ENCODE measurements at regions not wholly inside any gene's neighbourhood (a gene's known extent, or its start where the extent isn't known, plus 50 kb on each side); places are given as distances from the start of the nearest gene placed in this dataset.

GRCh38 chr2:211161236-211161635 is 604.8 kb downstream of the CPS1 start:
- H3K9ac ChIP-seq (ENCODE audit: control insufficient read depth, extremely low read depth, insufficient read depth, low read length), result no peak overlapping the region
- no peak overlapping the region for H3K27ac ChIP-seq (ENCODE audit: control insufficient read depth, insufficient read depth, low read length)
- H3K4me2 ChIP-seq (ENCODE audit: control insufficient read depth, extremely low read depth, insufficient read depth, low read depth, low read length), result no peak overlapping the region
- FAIRE-seq (no peak), DNase-seq (ENCODE audit: low read depth, low spot score) (no peak)
- H2AFZ ChIP-seq (ENCODE audit: control insufficient read depth, low read length), result no peak overlapping the region
- no peaks in the 10 kb centered on the region for H3K79me2 ChIP-seq (ENCODE audit: control insufficient read depth, insufficient read depth, low read length)
- H3K27me3 ChIP-seq (ENCODE audit: control insufficient read depth, extremely low read depth, insufficient read depth, low read length), result no peaks in the 10 kb centered on the region
- H4K20me1 ChIP-seq (ENCODE audit: control insufficient read depth, extremely low read depth, insufficient read depth, low read length), result no peaks in the 10 kb centered on the region
- TF ChIP-seq EZH2 (IDR thresholded peaks at IDR 0.05; ENCODE audit: low read length), result no peak
- TF ChIP-seq CTCF (optimal IDR thresholded peaks at IDR 0.05 in 1 of 3, IDR thresholded peaks at IDR 0.05 in 1 of 3, conservative IDR thresholded peaks at IDR 0.05 in 1 of 3; ENCODE audit: extremely low read depth in 1 of 3, insufficient read depth in 2 of 3, low read length in 3 of 3), result no peak
- H3K9me3 ChIP-seq (ENCODE audit: control insufficient read depth, low read depth, low read length), result no peaks in the 10 kb centered on the region
- H3K4me3 ChIP-seq (ENCODE audit: control insufficient read depth in 2 of 3, extremely low read depth in 1 of 3, insufficient read depth in 2 of 3, low read depth in 1 of 3, low read length in 3 of 3), result no peak overlapping the region
- dilution Hi-C loops (cut with MboI; ENCODE audit: extremely low pct_ligation_motif_present, low sequenced_read_pairs), result no loop called here
- H3K9me1 ChIP-seq (ENCODE audit: control insufficient read depth, extremely low read depth, insufficient read depth, low read length), result no peaks in the 10 kb centered on the region
- no peaks in the 10 kb centered on the region for H3K36me3 ChIP-seq (ENCODE audit: control insufficient read depth in 2 of 2, extremely low read depth in 1 of 2, insufficient read depth in 2 of 2, low read length in 2 of 2)
- H3K4me1 ChIP-seq (ENCODE audit: control insufficient read depth, extremely low read depth, insufficient read depth, low read length), result no peaks in the 10 kb centered on the region

- no peaks in the 10 kb centered on the region for H3K79me2 ChIP-seq (ENCODE audit: control insufficient read depth, insufficient read depth, low read length)
- H3K27me3 ChIP-seq (ENCODE audit: control insufficient read depth, extremely low read depth, insufficient read depth, low read length), result no peaks in the 10 kb centered on the region
- H3K9me3 ChIP-seq (ENCODE audit: control insufficient read depth, low read depth, low read length), result no peaks in the 10 kb centered on the region
- FAIRE-seq (no peak), DNase-seq (ENCODE audit: low read depth, low spot score) (no peak)
- H4K20me1 ChIP-seq (ENCODE audit: control insufficient read depth, extremely low read depth, insufficient read depth, low read length), result no peaks in the 10 kb centered on the region
- no peak overlapping the region for H3K4me2 ChIP-seq (ENCODE audit: control insufficient read depth, extremely low read depth, insufficient read depth, low read depth, low read length)
- H3K36me3 ChIP-seq (ENCODE audit: control insufficient read depth in 2 of 2, extremely low read depth in 1 of 2, insufficient read depth in 2 of 2, low read length in 2 of 2), result no peaks in the 10 kb centered on the region
- no peak overlapping the region for H3K4me3 ChIP-seq (ENCODE audit: control insufficient read depth in 2 of 3, extremely low read depth in 1 of 3, insufficient read depth in 2 of 3, low read depth in 1 of 3, low read length in 3 of 3)
- H2AFZ ChIP-seq (ENCODE audit: control insufficient read depth, low read length), result no peak overlapping the region
- H3K9me1 ChIP-seq (ENCODE audit: control insufficient read depth, extremely low read depth, insufficient read depth, low read length), result no peaks in the 10 kb centered on the region
- no peak for TF ChIP-seq CTCF (optimal IDR thresholded peaks at IDR 0.05 in 1 of 3, IDR thresholded peaks at IDR 0.05 in 1 of 3, conservative IDR thresholded peaks at IDR 0.05 in 1 of 3; ENCODE audit: extremely low read depth in 1 of 3, insufficient read depth in 2 of 3, low read length in 3 of 3)
- no peak for TF ChIP-seq EZH2 (IDR thresholded peaks at IDR 0.05; ENCODE audit: low read length)
- H3K4me1 ChIP-seq (ENCODE audit: control insufficient read depth, extremely low read depth, insufficient read depth, low read length), result no peaks in the 10 kb centered on the region
- H3K9ac ChIP-seq (ENCODE audit: control insufficient read depth, extremely low read depth, insufficient read depth, low read length), result no peak overlapping the region
- dilution Hi-C loops (cut with MboI; ENCODE audit: extremely low pct_ligation_motif_present, low sequenced_read_pairs), result no loop called here
- H3K27ac ChIP-seq (ENCODE audit: control insufficient read depth, insufficient read depth, low read length), result no peak overlapping the region
Measured at GRCh38 chr2:211162911-211163310, 606.5 kb downstream of the CPS1 start.

All from keratinocyte (primary cell).